Osteoblast (primary cell): ENCODE measurements at regions not wholly inside any gene's neighbourhood (a gene's known extent, or its start where the extent isn't known, plus 50 kb on each side); places are given as distances from the start of the nearest gene placed in this dataset.
"Not testable (repeated sequence)": the region's sequence is repeated elsewhere in the genome, so short reads cannot be mapped to it uniquely, and the experiment has no call there.

Experiments used
- DNase-seq: peaks from one replicate; pipeline ENCODE4 v3.0.0; 2011; ENCODE audit warnings: low spot score, mixed read lengths; ENCODE audit not compliant: insufficient read length; ENCODE audit errors: missing footprints
- H2AFZ ChIP-seq: 2 replicates; pipeline ENCODE4 v1.6.0; 2011; ENCODE audit warnings: mild to moderate bottlenecking, low read length
- H3K27ac ChIP-seq: 2 replicates; pipeline ENCODE4 v1.5.1; 2011; ENCODE audit warnings: mild to moderate bottlenecking, low read depth, low read length, moderate library complexity
- H3K27me3 ChIP-seq: 2 replicates; pipeline ENCODE4 v1.6.0; 2012; ENCODE audit warnings: mild to moderate bottlenecking, control low read depth, inconsistent platforms, low read length, moderate library complexity; ENCODE audit not compliant: insufficient read depth
- H3K36me3 ChIP-seq: 2 replicates; pipeline ENCODE4 v1.5.1; 2011; ENCODE audit warnings: mild to moderate bottlenecking, low read length, control low read depth, moderate library complexity; ENCODE audit not compliant: insufficient read depth
- H3K4me1 ChIP-seq: 2 replicates; pipeline ENCODE4 v1.5.1; 2011; ENCODE audit warnings: mild to moderate bottlenecking, low read length, control low read depth, moderate library complexity; ENCODE audit not compliant: insufficient read depth
- H3K4me2 ChIP-seq: 2 replicates; pipeline ENCODE4 v1.6.0; 2011; ENCODE audit warnings: mild to moderate bottlenecking, low read length; ENCODE audit not compliant: insufficient read depth
- H3K4me3 ChIP-seq: fragments of 200-600 bp; sonication (generic); 3 replicates; pipeline ENCODE4 v1.5.1; 2012; ENCODE audit warnings: mild to moderate bottlenecking, low read length, inconsistent platforms; ENCODE audit not compliant: insufficient read depth
- H3K79me2 ChIP-seq: 2 replicates; pipeline ENCODE4 v1.6.0; 2012; ENCODE audit warnings: mild to moderate bottlenecking, low read length, control low read depth, inconsistent platforms; ENCODE audit not compliant: insufficient read depth
- H3K9me3 ChIP-seq: 2 replicates; pipeline ENCODE4 v1.5.1; 2011; ENCODE audit warnings: low read depth, low read length, control low read depth
- H4K20me1 ChIP-seq: 2 replicates; pipeline ENCODE4 v1.6.0; 2012; ENCODE audit warnings: mild to moderate bottlenecking, low read length, control low read depth; ENCODE audit not compliant: insufficient read depth
- TF ChIP-seq, protein P1 (sequence below): IDR thresholded peaks from 2 replicates; pipeline ENCODE4 v1.5.1; 2011; ENCODE audit warnings: mild to moderate bottlenecking, low read depth, low read length, moderate library complexity; ENCODE audit errors: extremely low read depth

DNA sequence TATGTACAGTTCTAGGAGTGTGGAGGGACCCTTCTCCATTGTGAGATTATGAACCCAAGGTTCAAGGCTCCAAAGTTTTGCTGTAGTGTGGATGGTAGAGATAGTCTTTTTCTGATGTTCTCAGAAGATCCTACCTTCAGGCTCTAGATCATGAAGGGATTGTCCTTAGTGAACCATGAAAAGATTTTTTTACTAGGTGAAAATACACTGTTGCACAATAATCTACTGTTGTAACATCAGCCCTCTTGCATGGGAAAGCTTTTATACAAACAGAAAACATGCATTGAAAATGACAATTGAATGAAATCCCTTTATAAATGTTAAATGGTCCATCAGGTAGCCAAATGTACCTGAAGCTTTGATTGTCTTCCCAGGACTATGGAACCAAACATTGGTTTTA, 177.8 kb downstream of the FAM76B start:
- no peak overlapping the region for H2AFZ ChIP-seq
- H4K20me1 ChIP-seq: no peaks in the 10 kb centered on the region
- no peaks in the 10 kb centered on the region for H3K9me3 ChIP-seq
- no peaks in the 10 kb centered on the region for H3K79me2 ChIP-seq
- H3K36me3 ChIP-seq: no peaks in the 10 kb centered on the region
- H3K4me2 ChIP-seq: no peak overlapping the region
- no peaks in the 10 kb centered on the region for H3K27me3 ChIP-seq
- TF ChIP-seq, protein P1, sequence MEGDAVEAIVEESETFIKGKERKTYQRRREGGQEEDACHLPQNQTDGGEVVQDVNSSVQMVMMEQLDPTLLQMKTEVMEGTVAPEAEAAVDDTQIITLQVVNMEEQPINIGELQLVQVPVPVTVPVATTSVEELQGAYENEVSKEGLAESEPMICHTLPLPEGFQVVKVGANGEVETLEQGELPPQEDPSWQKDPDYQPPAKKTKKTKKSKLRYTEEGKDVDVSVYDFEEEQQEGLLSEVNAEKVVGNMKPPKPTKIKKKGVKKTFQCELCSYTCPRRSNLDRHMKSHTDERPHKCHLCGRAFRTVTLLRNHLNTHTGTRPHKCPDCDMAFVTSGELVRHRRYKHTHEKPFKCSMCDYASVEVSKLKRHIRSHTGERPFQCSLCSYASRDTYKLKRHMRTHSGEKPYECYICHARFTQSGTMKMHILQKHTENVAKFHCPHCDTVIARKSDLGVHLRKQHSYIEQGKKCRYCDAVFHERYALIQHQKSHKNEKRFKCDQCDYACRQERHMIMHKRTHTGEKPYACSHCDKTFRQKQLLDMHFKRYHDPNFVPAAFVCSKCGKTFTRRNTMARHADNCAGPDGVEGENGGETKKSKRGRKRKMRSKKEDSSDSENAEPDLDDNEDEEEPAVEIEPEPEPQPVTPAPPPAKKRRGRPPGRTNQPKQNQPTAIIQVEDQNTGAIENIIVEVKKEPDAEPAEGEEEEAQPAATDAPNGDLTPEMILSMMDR: no peak
- DNase-seq: no peak
- no peak overlapping the region for H3K4me3 ChIP-seq
- no peaks in the 10 kb centered on the region for H3K4me1 ChIP-seq
- H3K27ac ChIP-seq: no peak overlapping the region

DNA sequence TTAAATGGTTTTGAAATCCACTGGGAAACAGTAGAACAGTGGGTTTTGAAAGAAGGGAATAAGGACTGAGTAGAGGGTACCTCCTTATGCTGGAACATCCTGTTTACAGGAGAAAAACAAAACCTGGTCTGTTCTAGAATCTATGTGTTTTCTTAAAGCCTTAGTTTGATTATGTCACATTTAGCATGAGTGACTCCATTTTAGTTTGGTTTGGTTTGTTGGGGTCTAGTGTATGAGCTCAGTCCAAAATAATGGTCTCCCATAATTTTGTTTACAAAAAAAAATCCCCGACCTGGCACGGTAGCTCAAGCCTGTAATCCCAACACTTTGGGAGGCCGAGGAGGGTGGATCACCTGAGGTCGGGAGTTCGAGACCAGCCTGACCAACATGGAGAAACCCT, 179.4 kb downstream of the FAM76B start:
- not testable (repeated sequence) for DNase-seq, H3K4me2 ChIP-seq, H3K4me3 ChIP-seq

GRCh38 chr11:95608093-95608492, 181.5 kb downstream of the FAM76B start:
- no peak overlapping the region for H3K4me2 ChIP-seq
- no peak for DNase-seq
- H2AFZ ChIP-seq: no peak overlapping the region
- H3K36me3 ChIP-seq: no peaks in the 10 kb centered on the region
- no peaks in the 10 kb centered on the region for H4K20me1 ChIP-seq
- H3K27me3 ChIP-seq: no peaks in the 10 kb centered on the region
- TF ChIP-seq, protein P1: no peak
- no peaks in the 10 kb centered on the region for H3K4me1 ChIP-seq
- no peak overlapping the region for H3K27ac ChIP-seq
- no peaks in the 10 kb centered on the region for H3K9me3 ChIP-seq
- no peak overlapping the region for H3K4me3 ChIP-seq
- no peaks in the 10 kb centered on the region for H3K79me2 ChIP-seq

More for the DNA sequence above, 179.4 kb downstream of the FAM76B start:
- H3K27me3 ChIP-seq, H3K36me3 ChIP-seq, H3K27ac ChIP-seq, H3K79me2 ChIP-seq, H3K9me3 ChIP-seq, H2AFZ ChIP-seq, H3K4me1 ChIP-seq, H4K20me1 ChIP-seq: not testable (repeated sequence)

DNA sequence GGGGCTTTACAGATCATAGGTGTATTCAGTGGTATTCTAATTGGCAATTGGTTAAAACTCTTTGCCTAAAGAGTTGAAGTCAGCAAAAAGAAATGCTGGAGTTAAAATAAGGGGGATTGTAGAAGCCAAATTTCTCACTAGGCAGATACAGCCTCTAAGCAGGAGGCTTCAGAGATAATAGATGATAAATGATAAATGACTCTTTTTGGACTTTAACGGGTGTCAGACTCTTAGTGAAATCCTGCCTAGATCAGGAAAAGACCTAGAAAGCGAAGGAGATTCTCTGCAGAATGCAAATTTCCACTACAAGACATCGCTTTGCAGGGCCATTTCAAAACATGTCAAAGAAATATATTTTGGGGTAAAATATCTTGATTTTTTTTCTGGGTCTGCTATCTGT, 182.8 kb downstream of the FAM76B start:
- Histone ChIP-seq H3K27ac (no peak overlapping the region), H3K9me3 (no peaks in the 10 kb centered on the region), H3K79me2 (no peaks in the 10 kb centered on the region), H4K20me1 (no peaks in the 10 kb centered on the region), H3K4me1 (no peaks in the 10 kb centered on the region), H3K4me2 (no peak overlapping the region), H3K27me3 (no peaks in the 10 kb centered on the region), H3K36me3 (no peaks in the 10 kb centered on the region), H2AFZ (no peak overlapping the region), H3K4me3 (no peak overlapping the region)
- no peak for DNase-seq
- TF ChIP-seq, protein P1: no peak
